HepG2 (cell line): ENCODE measurements at regions not wholly inside any gene's neighbourhood (a gene's known extent, or its start where the extent isn't known, plus 50 kb on each side); places are given as distances from the start of the nearest gene placed in this dataset.

Source experiments
- ERF ChIP-seq: IDR thresholded peaks from 2 replicates; pipeline ENCODE4 v1.6.1; 2018; ENCODE audit warnings: missing biosample characterization, missing genetic modification reagents
- FOXP1 ChIP-seq, 2 experiments: fragments of 450-650 bp in 1 of 2; IDR thresholded peaks; 2 replicates each; pipeline ENCODE4 v1.6.1; 2017 to 2018; ENCODE audit warnings: antibody characterized with exemption in 1 of 2
- HHEX ChIP-seq: IDR thresholded peaks from 2 replicates; pipeline ENCODE4 v1.6.1; 2016; ENCODE audit warnings: control low read depth
- HMG20B ChIP-seq: conservative IDR thresholded peaks from 2 replicates; pipeline ENCODE4 v1.6.1; 2016; ENCODE audit warnings: missing genetic modification reagents, missing compliant biosample characterization
- KDM2A ChIP-seq: sonication (generic); formaldehyde crosslinking; IDR thresholded peaks from 2 replicates; pipeline ENCODE4 v1.4.0; 2020; ENCODE audit warnings: low read depth, missing genetic modification reagents, borderline replicate concordance
- MATR3 ChIP-seq: sonication (generic); formaldehyde crosslinking; IDR thresholded peaks from 2 replicates; pipeline ENCODE4 v1.4.0; 2020; ENCODE audit warnings: missing genetic modification reagents
- POLR2AphosphoS2 ChIP-seq: IDR thresholded peaks from 2 replicates; pipeline ENCODE4 v1.6.1; 2011; ENCODE audit warnings: low read depth, low read length, improper control_type of control experiment
- RBM39 ChIP-seq: fragments of 200-400 bp; formaldehyde crosslinking; IDR thresholded peaks from one replicate; pipeline ENCODE4 v1.6.1; 2018; ENCODE audit warnings: antibody characterized with exemption, mild to moderate bottlenecking, low read depth, low read length; ENCODE audit not compliant: poor library complexity, severe bottlenecking
- TCF7 ChIP-seq: sonication (generic); IDR thresholded peaks from 2 replicates; pipeline ENCODE4 v1.6.1; 2016; ENCODE audit warnings: antibody characterized with exemption, low read depth
- TEAD3 ChIP-seq: optimal IDR thresholded peaks from 2 replicates; pipeline ENCODE3; 2016; ENCODE audit warnings: borderline replicate concordance
- TP53 ChIP-seq: sonication (generic); formaldehyde crosslinking; conservative IDR thresholded peaks from 2 replicates; pipeline ENCODE4 v1.4.0; 2020; ENCODE audit warnings: missing genetic modification reagents
- ZFP62 ChIP-seq: sonication (generic); formaldehyde crosslinking; IDR thresholded peaks from 2 replicates; pipeline ENCODE4 v1.4.0; 2020; ENCODE audit warnings: missing genetic modification reagents
- ZNF235 ChIP-seq: sonication (generic); formaldehyde crosslinking; IDR thresholded peaks from 2 replicates; pipeline ENCODE4 v1.8.1; 2023; ENCODE audit warnings: mild to moderate bottlenecking, missing genetic modification reagents, borderline replicate concordance
- ZNF343 ChIP-seq: sonication (generic); formaldehyde crosslinking; IDR thresholded peaks from 2 replicates; pipeline ENCODE4 v1.4.0; 2020; ENCODE audit warnings: mild to moderate bottlenecking, missing genetic modification reagents
- ZNF552 ChIP-seq: sonication (generic); formaldehyde crosslinking; IDR thresholded peaks from 2 replicates; pipeline ENCODE4 v1.9.0; 2022; ENCODE audit warnings: missing genetic modification reagents, mild to moderate bottlenecking, borderline replicate concordance
- ZNF589 ChIP-seq: sonication (generic); formaldehyde crosslinking; conservative IDR thresholded peaks from 2 replicates; pipeline ENCODE4 v1.8.0; 2022; ENCODE audit warnings: mild to moderate bottlenecking, moderate library complexity, missing genetic modification reagents
- ZNF660 ChIP-seq: sonication (generic); formaldehyde crosslinking; IDR thresholded peaks from 2 replicates; pipeline ENCODE4 v1.5.1; 2020; ENCODE audit warnings: mild to moderate bottlenecking, low read depth, missing genetic modification reagents, borderline replicate concordance
- ZNF878 ChIP-seq: sonication (generic); formaldehyde crosslinking; IDR thresholded peaks from 2 replicates; pipeline ENCODE4 v1.8.1; 2023; ENCODE audit warnings: mild to moderate bottlenecking, missing genetic modification reagents, moderate library complexity
- TF ChIP-seq, protein P1 (sequence below): sonication (generic); formaldehyde crosslinking; IDR thresholded peaks from 2 replicates; pipeline ENCODE4 v1.4.0; 2020; ENCODE audit warnings: mild to moderate bottlenecking, low read depth, missing genetic modification reagents
- TF ChIP-seq, protein P2 (sequence below): sonication (generic); formaldehyde crosslinking; IDR thresholded peaks from 2 replicates; pipeline ENCODE4 v1.8.0; 2022; ENCODE audit warnings: missing genetic modification reagents, low read depth, mild to moderate bottlenecking, borderline replicate concordance
- TF ChIP-seq, protein P3 (sequence below): sonication (generic); formaldehyde crosslinking; IDR thresholded peaks from 2 replicates; pipeline ENCODE4 v1.4.0; 2020; ENCODE audit warnings: missing genetic modification reagents
- TF ChIP-seq, protein P4 (sequence below): IDR thresholded peaks from 2 replicates; pipeline ENCODE4 v1.6.1; 2016; ENCODE audit warnings: mild to moderate bottlenecking, missing biosample characterization, missing genetic modification reagents
- TF ChIP-seq, protein P5 (sequence below): sonication (generic); formaldehyde crosslinking; IDR thresholded peaks from 2 replicates; pipeline ENCODE4 v1.8.1; 2023; ENCODE audit warnings: mild to moderate bottlenecking, moderate library complexity, missing genetic modification reagents
- TF ChIP-seq, protein P6 (sequence below): IDR thresholded peaks from 2 replicates; pipeline ENCODE4 v1.6.1; 2012; ENCODE audit warnings: inconsistent platforms

DNA sequence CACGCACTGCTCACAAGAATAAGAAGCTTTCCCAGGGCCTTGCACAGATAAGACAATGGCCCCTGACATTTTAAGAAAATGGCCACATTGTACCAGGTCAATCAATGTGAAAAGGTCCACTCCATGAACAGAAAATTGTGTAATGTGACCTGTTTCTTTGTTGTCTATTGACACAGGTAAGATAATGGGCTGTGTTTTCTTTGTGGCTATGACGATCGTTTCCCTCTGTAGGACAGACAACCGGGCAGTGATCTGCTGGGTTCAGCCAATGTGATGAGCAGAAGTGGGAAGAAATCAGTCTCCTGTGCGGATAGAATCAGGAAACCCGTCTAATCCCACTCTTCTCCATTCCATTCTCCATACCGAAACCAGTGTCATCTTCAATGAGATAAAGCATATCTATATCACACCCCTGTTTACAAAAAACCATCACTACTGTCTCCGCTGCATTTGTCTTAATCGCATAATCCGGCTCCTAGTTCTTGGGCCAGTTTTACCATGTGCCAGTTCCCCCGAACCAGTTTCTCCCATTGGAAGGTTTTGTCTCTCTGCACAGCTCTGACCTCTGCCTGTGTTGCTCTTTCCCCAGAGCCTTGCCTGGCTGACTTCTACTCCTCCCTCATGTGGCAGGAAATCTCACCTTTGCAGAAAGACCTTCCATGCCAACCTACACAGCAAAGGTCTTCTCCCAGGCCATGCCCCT lies 66.9 kb upstream of the ATF7IP2 start (continued):
- TF ChIP-seq ZNF878 (CRISPR knock-in tag) (peak; percentile 67; the same call in 1 of the 2 replicates), ZNF589 (CRISPR knock-in tag) (no peak), MATR3 (CRISPR knock-in tag) (no peak), HHEX (CRISPR knock-in tag) (peak; percentile 69; the same call in 1 of the 2 replicates), ERF (CRISPR knock-in tag) (peak; percentile 91), TP53 (no peak; the same call in 1 of the 2 replicates), POLR2AphosphoS2 (no peak), RBM39 (no peak), TCF7 (peak; percentile 94), ZNF660 (CRISPR knock-in tag) (no peak), ZNF552 (CRISPR knock-in tag) (no peak), ZNF343 (CRISPR knock-in tag) (no peak), FOXP1 (IDR thresholded peaks at IDR 0.05) (peak; percentile 98), FOXP1 (CRISPR knock-in tag; IDR thresholded peaks at IDR 0.05) (peak; percentile 100), KDM2A (CRISPR knock-in tag) (no peak), ZNF235 (no peak), TEAD3 (CRISPR knock-in tag) (peak; percentile 83), ZFP62 (no peak), HMG20B (CRISPR knock-in tag) (0 out of 2 replicates have a peak, but pooled peaks have one; percentile 68)
- TF ChIP-seq, protein P1, sequence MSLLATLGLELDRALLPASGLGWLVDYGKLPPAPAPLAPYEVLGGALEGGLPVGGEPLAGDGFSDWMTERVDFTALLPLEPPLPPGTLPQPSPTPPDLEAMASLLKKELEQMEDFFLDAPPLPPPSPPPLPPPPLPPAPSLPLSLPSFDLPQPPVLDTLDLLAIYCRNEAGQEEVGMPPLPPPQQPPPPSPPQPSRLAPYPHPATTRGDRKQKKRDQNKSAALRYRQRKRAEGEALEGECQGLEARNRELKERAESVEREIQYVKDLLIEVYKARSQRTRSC, result no peak
- TF ChIP-seq, protein P2, sequence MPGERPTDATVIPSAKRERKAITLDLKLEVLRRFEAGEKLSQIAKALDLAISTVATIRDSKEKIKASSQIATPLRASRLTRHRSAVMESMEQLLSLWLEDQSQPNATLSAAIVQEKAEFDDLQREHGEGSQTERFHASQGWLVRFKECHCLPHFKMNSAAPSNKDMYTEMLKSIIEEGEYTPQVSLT, result no peak
- TF ChIP-seq, protein P3, sequence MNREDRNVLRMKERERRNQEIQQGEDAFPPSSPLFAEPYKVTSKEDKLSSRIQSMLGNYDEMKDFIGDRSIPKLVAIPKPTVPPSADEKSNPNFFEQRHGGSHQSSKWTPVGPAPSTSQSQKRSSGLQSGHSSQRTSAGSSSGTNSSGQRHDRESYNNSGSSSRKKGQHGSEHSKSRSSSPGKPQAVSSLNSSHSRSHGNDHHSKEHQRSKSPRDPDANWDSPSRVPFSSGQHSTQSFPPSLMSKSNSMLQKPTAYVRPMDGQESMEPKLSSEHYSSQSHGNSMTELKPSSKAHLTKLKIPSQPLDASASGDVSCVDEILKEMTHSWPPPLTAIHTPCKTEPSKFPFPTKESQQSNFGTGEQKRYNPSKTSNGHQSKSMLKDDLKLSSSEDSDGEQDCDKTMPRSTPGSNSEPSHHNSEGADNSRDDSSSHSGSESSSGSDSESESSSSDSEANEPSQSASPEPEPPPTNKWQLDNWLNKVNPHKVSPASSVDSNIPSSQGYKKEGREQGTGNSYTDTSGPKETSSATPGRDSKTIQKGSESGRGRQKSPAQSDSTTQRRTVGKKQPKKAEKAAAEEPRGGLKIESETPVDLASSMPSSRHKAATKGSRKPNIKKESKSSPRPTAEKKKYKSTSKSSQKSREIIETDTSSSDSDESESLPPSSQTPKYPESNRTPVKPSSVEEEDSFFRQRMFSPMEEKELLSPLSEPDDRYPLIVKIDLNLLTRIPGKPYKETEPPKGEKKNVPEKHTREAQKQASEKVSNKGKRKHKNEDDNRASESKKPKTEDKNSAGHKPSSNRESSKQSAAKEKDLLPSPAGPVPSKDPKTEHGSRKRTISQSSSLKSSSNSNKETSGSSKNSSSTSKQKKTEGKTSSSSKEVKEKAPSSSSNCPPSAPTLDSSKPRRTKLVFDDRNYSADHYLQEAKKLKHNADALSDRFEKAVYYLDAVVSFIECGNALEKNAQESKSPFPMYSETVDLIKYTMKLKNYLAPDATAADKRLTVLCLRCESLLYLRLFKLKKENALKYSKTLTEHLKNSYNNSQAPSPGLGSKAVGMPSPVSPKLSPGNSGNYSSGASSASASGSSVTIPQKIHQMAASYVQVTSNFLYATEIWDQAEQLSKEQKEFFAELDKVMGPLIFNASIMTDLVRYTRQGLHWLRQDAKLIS (CRISPR knock-in tag), result 0 out of 2 replicates have a peak, but pooled peaks have one; percentile 33
- TF ChIP-seq, protein P4, sequence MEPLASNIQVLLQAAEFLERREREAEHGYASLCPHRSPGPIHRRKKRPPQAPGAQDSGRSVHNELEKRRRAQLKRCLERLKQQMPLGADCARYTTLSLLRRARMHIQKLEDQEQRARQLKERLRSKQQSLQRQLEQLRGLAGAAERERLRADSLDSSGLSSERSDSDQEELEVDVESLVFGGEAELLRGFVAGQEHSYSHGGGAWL (CRISPR knock-in tag), result peak; percentile 55; the same call in 1 of the 2 replicates
- TF ChIP-seq, protein P5, sequence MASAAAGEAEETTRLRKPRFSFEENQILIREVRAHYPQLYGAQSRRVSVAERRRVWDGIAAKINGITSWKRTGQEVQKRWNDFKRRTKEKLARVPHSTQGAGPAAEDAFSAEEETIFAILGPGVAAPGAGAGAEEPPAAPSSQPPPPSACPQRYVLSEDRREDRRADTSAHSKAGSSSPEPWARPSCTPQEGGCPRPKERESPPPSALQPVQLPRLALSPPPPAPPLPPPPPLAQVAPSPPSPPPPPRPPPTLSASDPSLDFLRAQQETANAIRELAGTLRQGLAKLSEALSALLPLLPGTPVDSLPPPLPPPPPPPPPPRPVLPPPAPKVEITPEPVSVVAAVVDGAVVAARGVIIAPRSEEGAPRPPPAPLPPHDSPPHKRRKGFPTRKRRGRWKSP, result 0 out of 2 replicates have a peak, but pooled peaks have one; percentile 31
- TF ChIP-seq, protein P6, sequence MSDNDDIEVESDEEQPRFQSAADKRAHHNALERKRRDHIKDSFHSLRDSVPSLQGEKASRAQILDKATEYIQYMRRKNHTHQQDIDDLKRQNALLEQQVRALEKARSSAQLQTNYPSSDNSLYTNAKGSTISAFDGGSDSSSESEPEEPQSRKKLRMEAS, result peak; percentile 44; the same call in 1 of the 2 replicates
